Middle frontal gyrus (tissue), 1 donor: ENCODE measurements at regions not wholly inside any gene's neighbourhood (a gene's known extent, or its start where the extent isn't known, plus 50 kb on each side); places are given as distances from the start of the nearest gene placed in this dataset.
"Not testable (repeated sequence)": the region's sequence is repeated elsewhere in the genome, so short reads cannot be mapped to it uniquely, and the experiment has no call there.

Experiments used
- DNase-seq: peaks from one replicate; pipeline ENCODE4 v3.0.0-alpha.2; 2015; ENCODE audit warnings: low spot score; ENCODE audit errors: extremely low spot score

DNA sequence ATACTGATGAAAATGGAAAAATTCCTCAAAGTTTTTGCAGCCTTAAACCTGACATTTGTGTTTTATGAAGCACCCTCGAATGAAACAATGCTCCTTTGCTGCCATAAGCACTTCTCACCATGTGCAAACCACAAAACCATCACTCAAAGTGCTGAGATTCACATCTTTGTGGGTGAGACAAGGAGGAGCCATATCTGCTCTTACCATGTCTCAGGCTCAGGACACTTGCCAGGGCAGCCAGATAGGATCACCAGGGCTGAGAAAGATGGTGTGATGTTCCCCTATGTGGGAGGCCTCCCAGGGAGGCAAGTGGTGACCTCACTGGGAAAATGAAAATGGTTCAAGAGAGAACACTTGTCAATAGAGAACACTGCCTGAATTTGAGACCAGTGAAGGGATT, 120.4 kb downstream of the CCDC34 start:
- no peak for DNase-seq

GRCh38 chr11:27241311-27242122, 121.5 kb downstream of the CCDC34 start:
- no peak for DNase-seq

- no peak for DNase-seq
Observed at GRCh38 chr11:27239305-27239942, 123.6 kb downstream of the CCDC34 start.

GRCh38 chr11:27238811-27239210, 124.2 kb downstream of the CCDC34 start:
- DNase-seq = no peak

GRCh38 chr11:27237643-27238042, 125.4 kb downstream of the CCDC34 start:
- no peak for DNase-seq

- no peak for DNase-seq
Observed at GRCh38 chr11:27234961-27235360, 128.1 kb downstream of the CCDC34 start.

GRCh38 chr11:27234043-27234668, 128.9 kb downstream of the CCDC34 start:
- DNase-seq = no peak

DNA sequence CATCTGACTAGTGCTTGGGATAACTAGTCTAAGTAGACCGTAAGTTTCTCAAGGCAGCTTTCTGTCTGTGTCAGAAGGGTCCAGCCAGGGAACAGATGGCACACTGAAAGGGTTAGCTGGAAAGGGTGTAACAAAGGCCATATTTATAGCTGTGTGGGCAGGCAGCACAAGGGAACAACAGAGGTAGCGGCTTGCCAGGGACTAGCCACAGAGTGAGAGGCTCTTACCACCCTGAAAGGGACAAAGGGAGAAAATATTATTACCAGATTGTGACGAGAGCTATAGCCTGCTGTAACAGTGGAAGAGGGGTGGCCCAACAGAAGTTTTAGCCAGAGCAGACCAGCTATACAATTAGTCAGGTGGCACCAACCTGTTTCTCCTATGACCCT, 129.4 kb downstream of the CCDC34 start:
- no peak for DNase-seq

DNA sequence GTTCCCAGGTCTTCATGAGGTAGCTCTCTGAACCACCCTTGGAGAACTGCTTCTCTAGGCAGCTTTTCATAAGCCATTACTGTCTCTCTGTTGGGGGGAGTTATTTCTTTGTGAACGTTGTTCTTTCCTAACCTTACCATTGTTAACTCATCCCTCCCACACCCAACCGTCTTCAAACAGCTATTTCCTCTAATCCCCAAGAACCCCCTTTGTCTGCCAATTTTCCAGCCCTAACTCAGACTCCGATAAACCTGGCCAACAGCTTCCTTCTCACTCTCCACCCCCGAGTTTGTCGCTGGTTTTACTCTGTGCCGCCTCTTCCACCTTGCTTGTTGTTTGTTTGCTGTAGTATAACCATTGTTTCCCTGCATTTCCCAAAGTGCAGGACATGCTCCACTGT, 131.5 kb downstream of the CCDC34 start:
- no peak for DNase-seq

DNA sequence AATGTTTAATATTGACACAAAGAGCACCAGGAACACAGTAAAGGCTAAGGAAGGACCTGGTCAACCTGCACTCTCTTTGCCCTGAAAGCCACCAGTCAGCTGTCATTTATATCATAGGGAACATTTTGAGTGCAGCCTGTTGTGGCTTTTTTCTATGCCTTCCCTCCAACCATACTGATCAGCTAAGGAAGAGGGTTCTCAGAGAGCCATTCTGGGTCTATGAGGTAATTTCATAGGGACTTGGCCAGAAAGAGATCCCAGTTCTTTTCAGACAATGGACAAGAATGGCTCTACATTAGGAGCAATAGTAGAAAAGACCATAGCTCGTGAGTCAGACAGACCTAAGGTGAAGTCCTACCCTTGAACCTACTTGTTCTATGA, 132.8 kb downstream of the CCDC34 start:
- DNase-seq = no peak

- DNase-seq = no peak
Observed at GRCh38 chr11:27229511-27230191, 133.4 kb downstream of the CCDC34 start.

DNA sequence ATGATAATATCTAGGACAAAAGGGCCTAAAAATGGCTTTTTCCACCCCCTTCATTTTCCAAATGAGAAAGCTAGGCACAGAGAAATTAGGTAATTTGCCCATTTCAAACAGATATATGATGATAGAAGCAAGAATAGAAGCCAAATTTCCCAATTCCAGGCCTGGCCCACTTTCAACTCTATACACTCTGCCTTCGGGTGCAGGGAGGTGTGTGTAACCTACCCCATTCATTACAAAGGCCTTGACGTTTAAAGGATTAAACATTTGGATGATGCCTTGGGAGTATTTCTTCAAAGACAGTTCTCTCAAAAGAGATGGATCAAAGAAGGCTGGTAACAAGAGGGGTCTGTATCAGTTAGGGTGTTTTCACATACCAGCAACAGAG, 134.1 kb downstream of the CCDC34 start:
- no peak for DNase-seq

- DNase-seq = no peak
Observed at GRCh38 chr11:27228232-27228905, 134.6 kb downstream of the CCDC34 start.

- no peak for DNase-seq
Observed at GRCh38 chr11:27227736-27228135, 135.3 kb downstream of the CCDC34 start.

- DNase-seq = not testable (repeated sequence)
Observed at GRCh38 chr11:27219487-27220039, 143.5 kb downstream of the CCDC34 start.

GRCh38 chr11:27218421-27219038, 144.5 kb downstream of the CCDC34 start:
- DNase-seq = no peak

DNA sequence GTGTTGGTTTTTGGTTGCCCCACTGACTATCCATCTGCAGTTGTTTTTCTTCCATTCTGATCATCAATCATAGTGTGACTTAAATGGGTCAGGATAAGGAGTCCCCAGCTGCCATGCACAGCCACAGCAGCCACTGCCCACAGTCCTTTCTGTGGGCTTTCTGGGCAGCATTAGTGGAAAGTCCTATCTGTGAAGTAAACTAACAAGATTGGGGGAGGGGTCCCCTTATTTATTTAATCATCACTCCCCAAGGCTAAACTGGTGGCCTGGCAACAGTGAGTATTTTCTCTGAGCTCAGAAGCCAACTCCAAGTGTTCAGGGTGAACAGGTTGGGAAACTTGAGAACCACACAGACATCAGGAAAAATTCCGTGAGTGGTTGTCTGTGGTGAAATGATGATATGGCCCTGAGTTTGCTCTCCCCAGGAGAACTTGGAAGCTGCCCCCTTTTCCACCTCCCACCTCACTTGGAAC, 145.0 kb downstream of the CCDC34 start:
- no peak for DNase-seq

- no peak for DNase-seq
Observed at GRCh38 chr11:27217496-27217895, 145.5 kb downstream of the CCDC34 start.

GRCh38 chr11:27216270-27217149, 146.5 kb downstream of the CCDC34 start:
- DNase-seq = no peak
